A549 (cell line): ENCODE measurements at regions not wholly inside any gene's neighbourhood (a gene's known extent, or its start where the extent isn't known, plus 50 kb on each side); places are given as distances from the start of the nearest gene placed in this dataset.
A peak's percentile ranks its signal among the peaks of the same experiment; 100 is the strongest.

Experiments used
- ATAC-seq, 2 experiments: fragments of 200-7000 bp in 1 of 2; fragments of >200 bp in 1 of 2; cut with Nextera tagmentation in 1 of 2; cut with Tn5 transposase in 1 of 2; 3 replicates each; pipeline versions ENCODE4 v1.8.0 to v1.9.1; 2018 to 2020; ENCODE audit warnings: mild to moderate bottlenecking in 1 of 2, moderate library complexity in 1 of 2
- CTCF ChIA-PET: fragments of 300-600 bp; sonication (Branson Sonifier 250); formaldehyde crosslinking; extraction: SDS; loops from one replicate; lab custom pipeline; 2021; ENCODE audit warnings: antibody characterized with exemption, inconsistent platforms; lab: Yijun Ruan, JAX
- POLR2A ChIA-PET: fragments of 350-600 bp; formaldehyde crosslinking; extraction: SDS; loops from one replicate; lab custom pipeline; 2021; ENCODE audit warnings: antibody characterized with exemption, inconsistent platforms; lab: Yijun Ruan, JAX
- DNase-seq, 2 experiments: peaks; one replicate each; pipeline versions ENCODE4 v3.0.0 to v3.0.0-alpha.2; 2011 to 2016; ENCODE audit warnings: low read depth in 1 of 2, low spot score in 1 of 2
- FAIRE-seq: peaks from 2 replicates; lab custom pipeline; 2011; peaks lifted over from hg19 to GRCh38; lab: Jason Lieb, UNC
- H3K27ac ChIP-seq, 2 experiments: fragments of >200 bp; sonication (Bioruptor Twin); formaldehyde crosslinking; 3 replicates each; pipeline ENCODE4 v1.5.1; 2016 to 2017
- H3K4me1 ChIP-seq: fragments of >200 bp; sonication (Bioruptor Twin); formaldehyde crosslinking; 3 replicates; pipeline ENCODE4 v1.6.1; 2016
- H3K4me2 ChIP-seq: fragments of >200 bp; sonication (Bioruptor Twin); formaldehyde crosslinking; 3 replicates; pipeline ENCODE4 v1.6.1; 2016
- H3K4me3 ChIP-seq: fragments of >200 bp; sonication (Bioruptor Twin); formaldehyde crosslinking; 3 replicates; pipeline ENCODE4 v1.5.1; 2016
- H3K9me3 ChIP-seq: fragments of >200 bp; sonication (Bioruptor Twin); formaldehyde crosslinking; 3 replicates; pipeline ENCODE4 v1.6.1; 2016
- BHLHE40 ChIP-seq: IDR thresholded peaks from 2 replicates; pipeline ENCODE4 v1.6.1; 2012; ENCODE audit warnings: low read depth, low read length, inconsistent platforms
- CHD2 ChIP-seq: fragments of 150-350 bp; IDR thresholded peaks from 2 replicates; pipeline ENCODE4 v1.6.1; 2014; ENCODE audit warnings: low read length; ENCODE audit not compliant: partially characterized antibody
- CHD4 ChIP-seq: fragments of 200-600 bp; sonication (generic); IDR thresholded peaks from 2 replicates; pipeline ENCODE4 v1.6.1; 2016; ENCODE audit warnings: antibody characterized with exemption, mild to moderate bottlenecking, borderline replicate concordance
- EHF ChIP-seq: fragments of 250-450 bp; sonication (Bioruptor Pico); IDR thresholded peaks from 2 replicates; pipeline ENCODE4 v1.5.0; 2020; ENCODE audit warnings: mild to moderate bottlenecking
- EHMT2 ChIP-seq: fragments of 200-600 bp; sonication (generic); IDR thresholded peaks from 2 replicates; pipeline ENCODE4 v1.6.1; 2016; ENCODE audit warnings: antibody characterized with exemption, low read depth, mild to moderate bottlenecking, moderate library complexity
- ESRRA ChIP-seq: fragments of 150-350 bp; IDR thresholded peaks from 2 replicates; pipeline ENCODE4 v1.6.1; 2014; ENCODE audit warnings: mild to moderate bottlenecking, low read length, borderline replicate concordance
- FOSB ChIP-seq: fragments of 250-450 bp; sonication (Bioruptor Pico); IDR thresholded peaks from 2 replicates; pipeline ENCODE4 v1.5.0; 2020; ENCODE audit warnings: mild to moderate bottlenecking, moderate library complexity
- FOSL2 ChIP-seq, 2 experiments: fragments of 450-650 bp in 1 of 2; fragments of >200 bp in 1 of 2; sonication (Bioruptor Twin) in 1 of 2; formaldehyde crosslinking; IDR thresholded peaks; 2 replicates each; pipeline versions ENCODE4 v1.5.0 to v1.6.1; 2016 to 2020; ENCODE audit warnings: mild to moderate bottlenecking in 1 of 2, moderate library complexity in 1 of 2
- GATA3 ChIP-seq: IDR thresholded peaks from 2 replicates; pipeline ENCODE4 v1.6.1; 2012; ENCODE audit warnings: borderline replicate concordance
- HDAC2 ChIP-seq: fragments of 200-600 bp; sonication (generic); IDR thresholded peaks from 2 replicates; pipeline ENCODE4 v1.6.1; 2016
- HEYL ChIP-seq: fragments of 250-450 bp; sonication (Bioruptor Pico); IDR thresholded peaks from 2 replicates; pipeline ENCODE4 v1.8.0; 2021; ENCODE audit warnings: mild to moderate bottlenecking, moderate library complexity
- HOXA7 ChIP-seq: fragments of 250-450 bp; sonication (Bioruptor Pico); IDR thresholded peaks from 2 replicates; pipeline ENCODE4 v1.5.0; 2020; ENCODE audit warnings: mild to moderate bottlenecking, moderate library complexity
- HOXB13 ChIP-seq: fragments of 250-450 bp; sonication (Bioruptor Pico); IDR thresholded peaks from 2 replicates; pipeline ENCODE4 v1.5.0; 2020; ENCODE audit warnings: low read depth, mild to moderate bottlenecking, moderate library complexity
- JUNB ChIP-seq: fragments of >200 bp; sonication (Bioruptor Twin); formaldehyde crosslinking; IDR thresholded peaks from 2 replicates; pipeline ENCODE4 v1.6.1; 2016
- KDM1A ChIP-seq: fragments of 200-600 bp; sonication (generic); IDR thresholded peaks from 2 replicates; pipeline ENCODE4 v1.6.1; 2016; ENCODE audit warnings: low read depth, mild to moderate bottlenecking
- MAFK ChIP-seq: fragments of 450-650 bp; IDR thresholded peaks from 2 replicates; pipeline ENCODE4 v1.6.1; 2014; ENCODE audit not compliant: partially characterized antibody
- MAZ ChIP-seq: fragments of 150-350 bp; IDR thresholded peaks from 2 replicates; pipeline ENCODE4 v1.6.1; 2014; ENCODE audit warnings: antibody characterized with exemption, low read depth, low read length, borderline replicate concordance
- PHF8 ChIP-seq: fragments of 200-600 bp; sonication (generic); IDR thresholded peaks from 2 replicates; pipeline ENCODE4 v1.6.1; 2016; ENCODE audit warnings: low read depth, mild to moderate bottlenecking, antibody characterized with exemption, moderate library complexity, borderline replicate concordance
- POLR2AphosphoS2 ChIP-seq: conservative IDR thresholded peaks from 2 replicates; pipeline ENCODE4 v1.6.1; 2012; ENCODE audit warnings: low read length, improper control_type of control experiment, inconsistent platforms
- RAD21 ChIP-seq, 2 experiments: fragments of >200 bp in 1 of 2; sonication (Bioruptor Twin) in 1 of 2; formaldehyde crosslinking in 1 of 2; IDR thresholded peaks in 1 of 2; conservative IDR thresholded peaks in 1 of 2; 2 replicates in 1 of 2; 3 replicates in 1 of 2; pipeline ENCODE4 v1.6.1; 2012 to 2018; ENCODE audit warnings: inconsistent platforms in 1 of 2
- RCOR1 ChIP-seq: fragments of 150-350 bp; IDR thresholded peaks from 2 replicates; pipeline ENCODE4 v1.6.1; 2014; ENCODE audit warnings: antibody characterized with exemption, low read length, low read depth
- RFX5 ChIP-seq: fragments of 450-650 bp; IDR thresholded peaks from 2 replicates; pipeline ENCODE4 v1.7.1; 2014; ENCODE audit warnings: antibody characterized with exemption, mild to moderate bottlenecking, moderate library complexity
- RNF2 ChIP-seq: fragments of 200-600 bp; sonication (generic); IDR thresholded peaks from 2 replicates; pipeline ENCODE4 v1.6.1; 2016; ENCODE audit warnings: low read depth, mild to moderate bottlenecking, antibody characterized with exemption, moderate library complexity, borderline replicate concordance
- TP53 ChIP-seq: fragments of 250-450 bp; sonication (Bioruptor Pico); IDR thresholded peaks from 2 replicates; pipeline ENCODE4 v1.5.0; 2021; ENCODE audit warnings: mild to moderate bottlenecking, moderate library complexity
- ZFP36 ChIP-seq: fragments of 450-650 bp; IDR thresholded peaks from 2 replicates; pipeline ENCODE4 v1.6.1; 2014; ENCODE audit warnings: borderline replicate concordance; ENCODE audit not compliant: partially characterized antibody
- ZNF302 ChIP-seq: fragments of 250-450 bp; sonication (Bioruptor Pico); IDR thresholded peaks from 2 replicates; pipeline ENCODE4 v1.9.0; 2021; ENCODE audit warnings: inconsistent platforms, mild to moderate bottlenecking, moderate library complexity
- ZSCAN20 ChIP-seq: fragments of 250-450 bp; sonication (Bioruptor Pico); IDR thresholded peaks from 2 replicates; pipeline ENCODE4 v1.8.0; 2022; ENCODE audit warnings: mild to moderate bottlenecking, moderate library complexity
- WGBS: methylation state at CpG from one replicate; pipeline ENCODE4 v1.1.6; 2017; ENCODE audit errors: missing lambda C conversion rate; 5-methylcytosine and 5-hydroxymethylcytosine counted together
- TF ChIP-seq, protein P1 (sequence below): fragments of 150-350 bp; IDR thresholded peaks from 2 replicates; pipeline ENCODE4 v1.6.1; 2014; ENCODE audit warnings: low read depth, mild to moderate bottlenecking, low read length
- TF ChIP-seq, protein P2 (sequence below): fragments of 250-450 bp; sonication (Bioruptor Pico); IDR thresholded peaks from 2 replicates; pipeline ENCODE4 v1.5.0; 2020; ENCODE audit warnings: low read depth, mild to moderate bottlenecking, moderate library complexity
- TF ChIP-seq, protein P3 (sequence below): fragments of 250-450 bp; sonication (Bioruptor Pico); IDR thresholded peaks from 2 replicates; pipeline ENCODE4 v1.5.0; 2021; ENCODE audit warnings: mild to moderate bottlenecking, moderate library complexity, borderline replicate concordance
- TF ChIP-seq, protein P4 (sequence below): fragments of >200 bp; sonication (Bioruptor Twin); formaldehyde crosslinking; IDR thresholded peaks from 3 replicates; pipeline ENCODE4 v1.6.1; 2016
- TF ChIP-seq, protein P5 (sequence below): fragments of 450-650 bp; IDR thresholded peaks from 2 replicates; pipeline ENCODE4 v1.6.1; 2014; ENCODE audit warnings: antibody characterized with exemption
- TF ChIP-seq, protein P6 (sequence below): fragments of >200 bp; sonication (Bioruptor Twin); formaldehyde crosslinking; IDR thresholded peaks from 3 replicates; pipeline ENCODE4 v1.5.1; 2016
- TF ChIP-seq, protein P7 (sequence below): IDR thresholded peaks from 2 replicates; pipeline ENCODE4 v1.6.1; 2012

DNA sequence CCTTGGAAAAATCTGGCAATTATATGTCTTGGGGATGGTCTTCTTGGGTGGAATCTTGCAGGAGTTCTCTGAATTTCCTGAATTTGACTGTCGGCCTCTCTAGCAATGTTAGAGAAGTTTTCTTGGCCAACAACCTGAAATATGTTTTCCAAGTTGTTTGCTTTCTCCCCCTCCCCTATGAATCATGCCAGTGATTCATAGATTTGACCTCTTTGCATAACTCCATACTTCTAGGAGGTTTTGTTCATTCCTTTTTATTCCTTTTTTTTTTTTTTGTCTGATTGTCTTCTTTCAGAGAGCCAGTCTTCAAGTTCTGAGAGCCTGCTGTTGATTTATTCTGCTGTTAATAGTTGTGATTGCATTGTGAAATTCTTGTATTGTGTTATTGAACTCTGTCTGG lies 56.7 kb upstream of the SLC44A1 start:
- CTCF ChIA-PET: interaction anchor here (0.8 to 2.6 kb wide), 5 partner anchors 10 to 227 kb away, joined by 3 to 10 read pairs (median 3); no protein-coding TSS in a partner anchor
- no peak for FAIRE-seq
- TF ChIP-seq HDAC2 (no peak), RAD21 (conservative IDR thresholded peaks at IDR 0.05 in 1 of 2, IDR thresholded peaks at IDR 0.05 in 1 of 2) (peak; percentile 36 to 38), ESRRA (no peak), RNF2 (no peak), TP53 (CRISPR knock-in tag) (no peak), RCOR1 (no peak), HOXB13 (CRISPR knock-in tag) (no peak), JUNB (peak; percentile 97), BHLHE40 (no peak), POLR2AphosphoS2 (no peak), ZSCAN20 (CRISPR knock-in tag) (no peak), FOSL2 (IDR thresholded peaks at IDR 0.05) (peak; percentile 99), FOSL2 (CRISPR knock-in tag; IDR thresholded peaks at IDR 0.05) (peak; percentile 99), ZFP36 (no peak), MAFK (no peak), HOXA7 (CRISPR knock-in tag) (no peak), KDM1A (no peak), EHF (CRISPR knock-in tag) (no peak), FOSB (no peak), HEYL (CRISPR knock-in tag) (no peak), MAZ (no peak), GATA3 (peak; percentile 78), EHMT2 (no peak), CHD2 (no peak), RFX5 (no peak), PHF8 (no peak), CHD4 (no peak), ZNF302 (no peak)
- TF ChIP-seq, protein P1, sequence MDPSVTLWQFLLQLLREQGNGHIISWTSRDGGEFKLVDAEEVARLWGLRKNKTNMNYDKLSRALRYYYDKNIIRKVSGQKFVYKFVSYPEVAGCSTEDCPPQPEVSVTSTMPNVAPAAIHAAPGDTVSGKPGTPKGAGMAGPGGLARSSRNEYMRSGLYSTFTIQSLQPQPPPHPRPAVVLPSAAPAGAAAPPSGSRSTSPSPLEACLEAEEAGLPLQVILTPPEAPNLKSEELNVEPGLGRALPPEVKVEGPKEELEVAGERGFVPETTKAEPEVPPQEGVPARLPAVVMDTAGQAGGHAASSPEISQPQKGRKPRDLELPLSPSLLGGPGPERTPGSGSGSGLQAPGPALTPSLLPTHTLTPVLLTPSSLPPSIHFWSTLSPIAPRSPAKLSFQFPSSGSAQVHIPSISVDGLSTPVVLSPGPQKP: no peak
- TF ChIP-seq, protein P2, sequence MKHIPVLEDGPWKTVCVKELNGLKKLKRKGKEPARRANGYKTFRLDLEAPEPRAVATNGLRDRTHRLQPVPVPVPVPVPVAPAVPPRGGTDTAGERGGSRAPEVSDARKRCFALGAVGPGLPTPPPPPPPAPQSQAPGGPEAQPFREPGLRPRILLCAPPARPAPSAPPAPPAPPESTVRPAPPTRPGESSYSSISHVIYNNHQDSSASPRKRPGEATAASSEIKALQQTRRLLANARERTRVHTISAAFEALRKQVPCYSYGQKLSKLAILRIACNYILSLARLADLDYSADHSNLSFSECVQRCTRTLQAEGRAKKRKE: no peak
- TF ChIP-seq, protein P3, sequence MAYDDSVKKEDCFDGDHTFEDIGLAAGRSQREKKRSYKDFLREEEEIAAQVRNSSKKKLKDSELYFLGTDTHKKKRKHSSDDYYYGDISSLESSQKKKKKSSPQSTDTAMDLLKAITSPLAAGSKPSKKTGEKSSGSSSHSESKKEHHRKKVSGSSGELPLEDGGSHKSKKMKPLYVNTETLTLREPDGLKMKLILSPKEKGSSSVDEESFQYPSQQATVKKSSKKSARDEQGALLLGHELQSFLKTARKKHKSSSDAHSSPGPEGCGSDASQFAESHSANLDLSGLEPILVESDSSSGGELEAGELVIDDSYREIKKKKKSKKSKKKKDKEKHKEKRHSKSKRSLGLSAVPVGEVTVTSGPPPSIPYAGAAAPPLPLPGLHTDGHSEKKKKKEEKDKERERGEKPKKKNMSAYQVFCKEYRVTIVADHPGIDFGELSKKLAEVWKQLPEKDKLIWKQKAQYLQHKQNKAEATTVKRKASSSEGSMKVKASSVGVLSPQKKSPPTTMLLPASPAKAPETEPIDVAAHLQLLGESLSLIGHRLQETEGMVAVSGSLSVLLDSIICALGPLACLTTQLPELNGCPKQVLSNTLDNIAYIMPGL: no peak
- TF ChIP-seq, protein P4, sequence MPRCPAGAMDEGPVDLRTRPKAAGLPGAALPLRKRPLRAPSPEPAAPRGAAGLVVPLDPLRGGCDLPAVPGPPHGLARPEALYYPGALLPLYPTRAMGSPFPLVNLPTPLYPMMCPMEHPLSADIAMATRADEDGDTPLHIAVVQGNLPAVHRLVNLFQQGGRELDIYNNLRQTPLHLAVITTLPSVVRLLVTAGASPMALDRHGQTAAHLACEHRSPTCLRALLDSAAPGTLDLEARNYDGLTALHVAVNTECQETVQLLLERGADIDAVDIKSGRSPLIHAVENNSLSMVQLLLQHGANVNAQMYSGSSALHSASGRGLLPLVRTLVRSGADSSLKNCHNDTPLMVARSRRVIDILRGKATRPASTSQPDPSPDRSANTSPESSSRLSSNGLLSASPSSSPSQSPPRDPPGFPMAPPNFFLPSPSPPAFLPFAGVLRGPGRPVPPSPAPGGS: peak; percentile 44; the same call in 1 of the 3 replicates
- TF ChIP-seq, protein P5, sequence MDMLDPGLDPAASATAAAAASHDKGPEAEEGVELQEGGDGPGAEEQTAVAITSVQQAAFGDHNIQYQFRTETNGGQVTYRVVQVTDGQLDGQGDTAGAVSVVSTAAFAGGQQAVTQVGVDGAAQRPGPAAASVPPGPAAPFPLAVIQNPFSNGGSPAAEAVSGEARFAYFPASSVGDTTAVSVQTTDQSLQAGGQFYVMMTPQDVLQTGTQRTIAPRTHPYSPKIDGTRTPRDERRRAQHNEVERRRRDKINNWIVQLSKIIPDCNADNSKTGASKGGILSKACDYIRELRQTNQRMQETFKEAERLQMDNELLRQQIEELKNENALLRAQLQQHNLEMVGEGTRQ: no peak
- TF ChIP-seq, protein P6, sequence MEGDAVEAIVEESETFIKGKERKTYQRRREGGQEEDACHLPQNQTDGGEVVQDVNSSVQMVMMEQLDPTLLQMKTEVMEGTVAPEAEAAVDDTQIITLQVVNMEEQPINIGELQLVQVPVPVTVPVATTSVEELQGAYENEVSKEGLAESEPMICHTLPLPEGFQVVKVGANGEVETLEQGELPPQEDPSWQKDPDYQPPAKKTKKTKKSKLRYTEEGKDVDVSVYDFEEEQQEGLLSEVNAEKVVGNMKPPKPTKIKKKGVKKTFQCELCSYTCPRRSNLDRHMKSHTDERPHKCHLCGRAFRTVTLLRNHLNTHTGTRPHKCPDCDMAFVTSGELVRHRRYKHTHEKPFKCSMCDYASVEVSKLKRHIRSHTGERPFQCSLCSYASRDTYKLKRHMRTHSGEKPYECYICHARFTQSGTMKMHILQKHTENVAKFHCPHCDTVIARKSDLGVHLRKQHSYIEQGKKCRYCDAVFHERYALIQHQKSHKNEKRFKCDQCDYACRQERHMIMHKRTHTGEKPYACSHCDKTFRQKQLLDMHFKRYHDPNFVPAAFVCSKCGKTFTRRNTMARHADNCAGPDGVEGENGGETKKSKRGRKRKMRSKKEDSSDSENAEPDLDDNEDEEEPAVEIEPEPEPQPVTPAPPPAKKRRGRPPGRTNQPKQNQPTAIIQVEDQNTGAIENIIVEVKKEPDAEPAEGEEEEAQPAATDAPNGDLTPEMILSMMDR: no peak
- TF ChIP-seq, protein P7, sequence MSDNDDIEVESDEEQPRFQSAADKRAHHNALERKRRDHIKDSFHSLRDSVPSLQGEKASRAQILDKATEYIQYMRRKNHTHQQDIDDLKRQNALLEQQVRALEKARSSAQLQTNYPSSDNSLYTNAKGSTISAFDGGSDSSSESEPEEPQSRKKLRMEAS: peak; percentile 51; the same call in 1 of the 2 replicates

More for the DNA sequence above, 56.7 kb upstream of the SLC44A1 start:
- DNase-seq (peak; percentile 49 to 87), ATAC-seq (peak; percentile 79 to 93)
- 0% methylated on average over 1 of the region's 1 CpG for WGBS
- H3K4me1 ChIP-seq: peaks cover 44% of the 10 kb centered on the region
- peak overlapping the region; percentile 65 for H3K4me2 ChIP-seq
- peak overlapping the region; percentile 75 to 90 for H3K27ac ChIP-seq
- H3K9me3 ChIP-seq: peaks cover 7% of the 10 kb centered on the region; the same call in 1 of the 3 replicates
- POLR2A ChIA-PET: interaction anchor here (1.8 kb wide), 1 partner anchor 57 kb away, joined by 7 read pairs; the partner anchor contains the start of gene SLC44A1
- no peak overlapping the region for H3K4me3 ChIP-seq
